Cardiac fibroblast (primary cell): ENCODE measurements at regions not wholly inside any gene's neighbourhood (a gene's known extent, or its start where the extent isn't known, plus 50 kb on each side); places are given as distances from the start of the nearest gene placed in this dataset.

ENCODE experiments used
- DNase-seq, 2 donors: peaks; one replicate each; pipeline versions ENCODE4 v3.0.0 to v3.0.0-alpha.2; 2010; ENCODE audit warnings: low read depth in 2 of 2
- H3K4me3 ChIP-seq, 2 donors: replicated peaks in 1 of 2; 1 replicate in 1 of 2; 2 replicates in 1 of 2; pipeline ENCODE4 v1.5.1; 2011; ENCODE audit warnings: low read depth in 2 of 2, low read length in 2 of 2, mild to moderate bottlenecking in 2 of 2, moderate library complexity in 1 of 2
- CTCF ChIP-seq: IDR thresholded peaks from one replicate; pipeline ENCODE4 v1.5.1; 2011; ENCODE audit warnings: low read depth, mild to moderate bottlenecking, low read length, inconsistent platforms

- H3K4me3 ChIP-seq, result no peak overlapping the region
- no peak for DNase-seq
- TF ChIP-seq CTCF, result no peak
These were observed 204.7 kb upstream of the TNRC6C start for GRCh38 chr17:77753691-77754245.

DNA sequence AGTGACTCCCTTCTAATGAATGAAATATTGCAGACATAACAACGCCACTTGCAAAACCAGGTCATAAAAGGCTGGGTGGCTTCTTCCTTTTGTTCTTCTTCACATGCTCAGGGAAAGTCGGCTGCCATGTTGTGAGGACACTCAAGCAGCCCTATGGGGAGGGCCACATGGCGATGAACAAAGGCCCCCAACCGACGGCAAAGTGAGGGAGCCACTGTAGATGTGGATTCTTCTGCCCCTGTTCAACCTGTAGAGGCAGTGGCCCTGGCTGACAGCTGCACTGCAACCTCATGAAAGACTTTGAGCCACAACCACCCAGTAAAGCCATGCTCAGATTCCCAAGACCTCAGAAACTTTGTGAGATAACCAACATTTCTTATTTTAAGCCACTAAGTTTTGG, 203.5 kb upstream of the TNRC6C start:
- no peak overlapping the region for H3K4me3 ChIP-seq
- DNase-seq, result no peak
- TF ChIP-seq CTCF, result no peak

- no peak for DNase-seq
- TF ChIP-seq CTCF, result no peak
- H3K4me3 ChIP-seq, result no peak overlapping the region
These were observed 203.0 kb upstream of the TNRC6C start for GRCh38 chr17:77755410-77755963.

GRCh38 chr17:77756028-77756427, 202.5 kb upstream of the TNRC6C start:
- DNase-seq, result no peak
- TF ChIP-seq CTCF, result no peak
- no peak overlapping the region for H3K4me3 ChIP-seq

DNA sequence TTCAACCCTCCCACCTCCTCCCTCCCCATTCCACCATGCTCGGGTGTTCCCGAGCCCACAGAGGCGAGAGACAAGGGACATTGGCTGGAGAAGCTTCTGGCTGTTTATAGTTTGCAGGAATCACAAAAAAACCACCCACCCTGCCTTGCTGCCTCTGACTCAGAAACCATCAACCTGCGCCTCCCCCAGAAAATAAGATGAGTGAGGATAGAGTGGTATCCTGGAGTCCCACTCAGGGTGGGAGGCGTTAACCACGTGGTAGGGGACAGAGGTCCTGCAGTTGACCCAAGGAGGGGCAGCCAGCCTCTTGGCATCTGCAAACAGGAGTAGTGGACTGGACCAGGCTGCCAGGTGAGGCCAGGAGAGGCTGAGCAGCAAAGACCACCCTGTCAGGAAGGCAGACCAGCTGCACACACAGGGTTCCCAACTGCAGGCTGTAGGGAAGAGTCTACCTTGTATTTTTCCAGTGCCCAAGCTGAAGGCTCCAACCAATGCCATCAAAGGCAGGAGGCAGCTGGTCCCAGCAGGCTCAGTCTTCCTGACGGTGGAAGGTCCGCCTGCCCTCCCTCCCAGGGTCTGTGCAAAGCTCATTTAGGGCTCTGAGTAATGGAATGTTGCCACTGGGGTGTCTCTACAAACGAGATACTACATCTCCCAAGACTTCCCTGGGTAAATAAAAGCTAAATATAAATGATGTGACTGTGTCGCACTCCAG, 201.5 kb upstream of the TNRC6C start:
- no peak for TF ChIP-seq CTCF

GRCh38 chr17:77757561-77757898, 201.0 kb upstream of the TNRC6C start:
- no peak for DNase-seq
- no peak for TF ChIP-seq CTCF

More for the DNA sequence above, 201.5 kb upstream of the TNRC6C start:
- H3K4me3 ChIP-seq, result no peak overlapping the region
- no peak for DNase-seq

More at GRCh38 chr17:77757561-77757898, 201.0 kb upstream of the TNRC6C start:
- no peak overlapping the region for H3K4me3 ChIP-seq
